GM23338 (cell line): ENCODE measurements at regions not wholly inside any gene's neighbourhood (a gene's known extent, or its start where the extent isn't known, plus 50 kb on each side); places are given as distances from the start of the nearest gene placed in this dataset.

Source experiments
- ATAC-seq: fragments of 200-7000 bp; cut with Tn5 transposase; 3 replicates; pipeline ENCODE4 v1.9.1; 2020
- DNase-seq: peaks from one replicate; pipeline ENCODE4 v3.0.0-alpha.2; 2015; ENCODE audit warnings: low spot score
- H2AFZ ChIP-seq: fragments of 200-600 bp; sonication (generic); 2 replicates; pipeline ENCODE4 v1.8.0; 2016; ENCODE audit warnings: antibody characterized with exemption, mild to moderate bottlenecking, moderate library complexity
- H3F3A ChIP-seq: fragments of 200-600 bp; sonication (generic); replicated peaks from 2 replicates; pipeline ENCODE4 v1.8.0; 2017; ENCODE audit warnings: antibody characterized with exemption, mixed run types, low read depth
- H3K27ac ChIP-seq: fragments of 200-600 bp; sonication (generic); 2 replicates; pipeline ENCODE4 v1.6.1; 2016; ENCODE audit warnings: low read depth
- H3K27me3 ChIP-seq: fragments of 200-600 bp; sonication (generic); 2 replicates; pipeline ENCODE4 v1.8.0; 2016; ENCODE audit warnings: mild to moderate bottlenecking, mixed run types, moderate library complexity; ENCODE audit not compliant: insufficient read depth
- H3K36me3 ChIP-seq: fragments of 200-600 bp; sonication (generic); 2 replicates; pipeline ENCODE4 v1.8.0; 2016; ENCODE audit warnings: mild to moderate bottlenecking; ENCODE audit not compliant: insufficient read depth
- H3K4me1 ChIP-seq: fragments of 200-600 bp; sonication (generic); 2 replicates; pipeline ENCODE4 v1.8.0; 2016; ENCODE audit warnings: mild to moderate bottlenecking, moderate library complexity; ENCODE audit not compliant: insufficient read depth
- H3K4me2 ChIP-seq: fragments of 200-600 bp; sonication (generic); 2 replicates; pipeline ENCODE4 v1.7.1; 2017; ENCODE audit warnings: mixed run types
- H3K4me3 ChIP-seq: fragments of 200-600 bp; sonication (generic); 2 replicates; pipeline ENCODE4 v1.6.1; 2016; ENCODE audit warnings: mixed run types
- H3K79me2 ChIP-seq: fragments of 200-600 bp; sonication (generic); replicated peaks from 2 replicates; pipeline ENCODE4 v1.8.0; 2017; ENCODE audit warnings: mild to moderate bottlenecking; ENCODE audit not compliant: insufficient read depth
- H3K9me2 ChIP-seq: fragments of 200-600 bp; sonication (generic); 2 replicates; pipeline ENCODE4 v1.8.0; 2017; ENCODE audit not compliant: insufficient read depth
- H4K20me1 ChIP-seq: fragments of 200-600 bp; sonication (generic); replicated peaks from 2 replicates; pipeline ENCODE4 v1.8.0; 2017; ENCODE audit warnings: mild to moderate bottlenecking; ENCODE audit not compliant: insufficient read depth
- H3K27ac Mint-ChIP-seq: 2 replicates; pipeline ENCODE4 v1.8.0; 2020; ENCODE audit warnings: inconsistent platforms, mild to moderate bottlenecking, moderate library complexity, mixed read lengths
- H3K27me3 Mint-ChIP-seq: 3 replicates; pipeline ENCODE4 v1.8.0; 2022; ENCODE audit warnings: low read depth, mild to moderate bottlenecking, moderate library complexity, mixed read lengths, inconsistent platforms; ENCODE audit not compliant: insufficient read depth, poor library complexity
- H3K36me3 Mint-ChIP-seq: 3 replicates; pipeline ENCODE4 v1.8.0; 2021; ENCODE audit warnings: low read depth, mild to moderate bottlenecking, inconsistent platforms, moderate library complexity, mixed read lengths
- H3K4me1 Mint-ChIP-seq: 3 replicates; pipeline ENCODE4 v1.8.0; 2020; ENCODE audit warnings: mild to moderate bottlenecking, inconsistent platforms, mixed read lengths
- H3K4me3 Mint-ChIP-seq: 3 replicates; pipeline ENCODE4 v1.8.0; 2021; ENCODE audit warnings: moderate library complexity, mild to moderate bottlenecking, inconsistent platforms, mixed read lengths
- H3K9me3 Mint-ChIP-seq: 3 replicates; pipeline ENCODE4 v1.8.0; 2020; ENCODE audit warnings: moderate library complexity, mild to moderate bottlenecking, inconsistent platforms, mixed read lengths
- EZH2phosphoT487 ChIP-seq: fragments of 200-600 bp; sonication (generic); IDR thresholded peaks from one replicate; pipeline ENCODE4 v1.8.1; 2018; ENCODE audit warnings: antibody characterized with exemption; ENCODE audit not compliant: unreplicated experiment
- ZNF331 ChIP-seq: fragments of 250-450 bp; sonication (Bioruptor Pico); IDR thresholded peaks from 2 replicates; pipeline ENCODE4 v1.5.0; 2020; ENCODE audit warnings: low read depth, mild to moderate bottlenecking, moderate library complexity
- ZNF462 ChIP-seq: fragments of 250-450 bp; sonication (Bioruptor Pico); IDR thresholded peaks from 2 replicates; pipeline ENCODE4 v1.5.0; 2020; ENCODE audit warnings: mild to moderate bottlenecking, moderate library complexity
- TF ChIP-seq, protein P1 (sequence below): IDR thresholded peaks from one replicate; pipeline ENCODE4 v1.6.1; 2018; ENCODE audit warnings: antibody characterized with exemption; ENCODE audit not compliant: unreplicated experiment

DNA sequence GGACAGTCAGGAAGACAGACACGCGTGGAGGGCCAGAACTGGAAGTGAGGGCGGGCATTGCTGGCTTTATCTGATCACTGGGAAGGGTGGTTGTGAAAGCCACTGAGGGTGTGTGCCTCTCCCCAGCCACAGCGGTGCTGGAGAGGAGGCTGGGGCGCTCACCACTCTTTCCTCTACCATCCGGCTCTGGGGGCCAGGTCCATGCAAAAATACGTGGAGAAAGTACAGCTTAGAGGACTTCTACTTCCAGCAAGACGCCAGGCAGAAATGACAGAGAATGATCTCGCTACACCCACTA is 148.8 kb upstream of the RPS6KA2 start:
- H3K79me2 ChIP-seq, result no peaks in the 10 kb centered on the region
- Mint-ChIP-seq H3K4me3 (no peak overlapping the region), H3K27ac (no peak overlapping the region), H3K36me3 (0 out of 3 replicates have a peak, but pooled peaks cover 3% of the 10 kb centered on the region), H3K4me1 (peaks cover 19% of the 10 kb centered on the region), H3K27me3 (peaks cover 13% of the 10 kb centered on the region), H3K9me3 (peaks cover 7% of the 10 kb centered on the region; the same call in 1 of the 3 replicates)
- TF ChIP-seq, protein P1, sequence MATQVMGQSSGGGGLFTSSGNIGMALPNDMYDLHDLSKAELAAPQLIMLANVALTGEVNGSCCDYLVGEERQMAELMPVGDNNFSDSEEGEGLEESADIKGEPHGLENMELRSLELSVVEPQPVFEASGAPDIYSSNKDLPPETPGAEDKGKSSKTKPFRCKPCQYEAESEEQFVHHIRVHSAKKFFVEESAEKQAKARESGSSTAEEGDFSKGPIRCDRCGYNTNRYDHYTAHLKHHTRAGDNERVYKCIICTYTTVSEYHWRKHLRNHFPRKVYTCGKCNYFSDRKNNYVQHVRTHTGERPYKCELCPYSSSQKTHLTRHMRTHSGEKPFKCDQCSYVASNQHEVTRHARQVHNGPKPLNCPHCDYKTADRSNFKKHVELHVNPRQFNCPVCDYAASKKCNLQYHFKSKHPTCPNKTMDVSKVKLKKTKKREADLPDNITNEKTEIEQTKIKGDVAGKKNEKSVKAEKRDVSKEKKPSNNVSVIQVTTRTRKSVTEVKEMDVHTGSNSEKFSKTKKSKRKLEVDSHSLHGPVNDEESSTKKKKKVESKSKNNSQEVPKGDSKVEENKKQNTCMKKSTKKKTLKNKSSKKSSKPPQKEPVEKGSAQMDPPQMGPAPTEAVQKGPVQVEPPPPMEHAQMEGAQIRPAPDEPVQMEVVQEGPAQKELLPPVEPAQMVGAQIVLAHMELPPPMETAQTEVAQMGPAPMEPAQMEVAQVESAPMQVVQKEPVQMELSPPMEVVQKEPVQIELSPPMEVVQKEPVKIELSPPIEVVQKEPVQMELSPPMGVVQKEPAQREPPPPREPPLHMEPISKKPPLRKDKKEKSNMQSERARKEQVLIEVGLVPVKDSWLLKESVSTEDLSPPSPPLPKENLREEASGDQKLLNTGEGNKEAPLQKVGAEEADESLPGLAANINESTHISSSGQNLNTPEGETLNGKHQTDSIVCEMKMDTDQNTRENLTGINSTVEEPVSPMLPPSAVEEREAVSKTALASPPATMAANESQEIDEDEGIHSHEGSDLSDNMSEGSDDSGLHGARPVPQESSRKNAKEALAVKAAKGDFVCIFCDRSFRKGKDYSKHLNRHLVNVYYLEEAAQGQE, result no peak
- TF ChIP-seq EZH2phosphoT487, result no peak
- TF ChIP-seq ZNF331 (CRISPR knock-in tag), result no peak
- no peak for TF ChIP-seq ZNF462
- no peaks in the 10 kb centered on the region for H3K9me2 ChIP-seq
- no peaks in the 10 kb centered on the region for H4K20me1 ChIP-seq
- peaks cover 8% of the 10 kb centered on the region for H3K4me1 ChIP-seq
- H3K4me2 ChIP-seq, result no peak overlapping the region
- ATAC-seq (peak; percentile 15), DNase-seq (no peak)
- H3K27ac ChIP-seq, result no peak overlapping the region
- no peak overlapping the region for H2AFZ ChIP-seq
- H3F3A ChIP-seq, result no peaks in the 10 kb centered on the region
- no peaks in the 10 kb centered on the region for H3K36me3 ChIP-seq
- H3K27me3 ChIP-seq, result no peaks in the 10 kb centered on the region
- H3K4me3 ChIP-seq, result no peak overlapping the region
